Neural progenitor cell (in vitro differentiated cells): ENCODE measurements at regions not wholly inside any gene's neighbourhood (a gene's known extent, or its start where the extent isn't known, plus 50 kb on each side); places are given as distances from the start of the nearest gene placed in this dataset.

Experiments
- CTCF ChIP-seq: fragments of 200-600 bp; sonication (generic); IDR thresholded peaks from 2 replicates; pipeline ENCODE4 v1.5.1; 2017; ENCODE audit warnings: antibody characterized with exemption, mild to moderate bottlenecking
- EZH2 ChIP-seq: fragments of 200-600 bp; sonication (generic); IDR thresholded peaks from 2 replicates; pipeline ENCODE4 v1.6.1; 2017; ENCODE audit warnings: antibody characterized with exemption, mild to moderate bottlenecking, moderate library complexity
- EZH2phosphoT487 ChIP-seq: fragments of 200-600 bp; sonication (generic); IDR thresholded peaks from 2 replicates; pipeline ENCODE4 v1.6.1; 2017; ENCODE audit warnings: antibody characterized with exemption

DNA sequence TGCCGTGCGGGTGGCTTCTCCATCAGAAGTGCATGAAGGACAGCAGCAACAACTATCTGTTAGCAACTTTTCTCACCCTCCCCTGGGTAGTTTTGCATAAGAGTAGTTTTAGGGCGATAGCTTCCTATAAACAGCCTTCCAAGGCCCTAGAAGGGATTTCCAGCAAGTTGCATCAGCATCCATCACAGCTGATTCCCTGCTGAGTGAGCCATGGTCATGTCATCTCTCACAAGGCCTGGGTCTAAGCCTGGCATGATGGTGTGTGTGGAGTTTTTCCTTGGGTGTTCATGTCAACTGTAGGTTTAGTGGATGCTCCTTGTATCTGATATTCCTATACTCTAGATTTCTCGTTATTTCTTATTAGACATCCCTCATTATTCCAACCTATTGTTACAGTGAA lies 2324.7 kb upstream of the AGA start:
- TF ChIP-seq CTCF: no peak
- TF ChIP-seq EZH2phosphoT487: no peak
- no peak for TF ChIP-seq EZH2
